HG02870 (cell line): ENCODE measurements at regions not wholly inside any gene's neighbourhood (a gene's known extent, or its start where the extent isn't known, plus 50 kb on each side); places are given as distances from the start of the nearest gene placed in this dataset.
"Not testable (repeated sequence)": the region's sequence is repeated elsewhere in the genome, so short reads cannot be mapped to it uniquely, and the experiment has no call there.

Experiments used
- ATAC-seq: cut with Tn5 transposase; IDR thresholded peaks from one replicate; pipeline ENCODE4 v1.9.1; 2021; ENCODE audit warnings: mild to moderate bottlenecking, moderate library complexity; ENCODE audit not compliant: unreplicated experiment

GRCh38 chr1:81547912-81548303 lies 252.8 kb upstream of the ADGRL2 start:
- ATAC-seq, result peak; percentile 65

- no peak for ATAC-seq
Observed at GRCh38 chr1:81547261-81547911, 253.3 kb upstream of the ADGRL2 start.

- ATAC-seq, result no peak
Observed at GRCh38 chr1:81545734-81546133, 255.0 kb upstream of the ADGRL2 start.

GRCh38 chr1:81543764-81544163 lies 257.0 kb upstream of the ADGRL2 start:
- no peak for ATAC-seq

GRCh38 chr1:81542196-81542595 lies 258.5 kb upstream of the ADGRL2 start:
- no peak for ATAC-seq

GRCh38 chr1:81540216-81540615 lies 260.5 kb upstream of the ADGRL2 start:
- ATAC-seq, result no peak

- ATAC-seq, result no peak
Observed at GRCh38 chr1:81529014-81529413, 271.7 kb upstream of the ADGRL2 start.

- ATAC-seq, result no peak
Observed at GRCh38 chr1:81525085-81525484, 275.6 kb upstream of the ADGRL2 start.

- no peak for ATAC-seq
Observed at GRCh38 chr1:81519987-81520386, 280.7 kb upstream of the ADGRL2 start.

GRCh38 chr1:81517987-81518386 lies 282.7 kb upstream of the ADGRL2 start:
- ATAC-seq, result no peak

- ATAC-seq, result no peak
Observed at GRCh38 chr1:81513796-81514354, 286.9 kb upstream of the ADGRL2 start.

- ATAC-seq, result no peak
Observed at GRCh38 chr1:81512252-81513003, 288.3 kb upstream of the ADGRL2 start.

- ATAC-seq, result no peak
Observed at GRCh38 chr1:81511281-81511680, 289.5 kb upstream of the ADGRL2 start.

GRCh38 chr1:81510701-81511100 lies 290.0 kb upstream of the ADGRL2 start:
- ATAC-seq, result no peak

- no peak for ATAC-seq
Observed at GRCh38 chr1:81509594-81509993, 291.1 kb upstream of the ADGRL2 start.

GRCh38 chr1:81506699-81507098 lies 294.0 kb upstream of the ADGRL2 start:
- no peak for ATAC-seq

- peak; percentile 94 for ATAC-seq
Observed at GRCh38 chr1:81505831-81506230, 294.9 kb upstream of the ADGRL2 start.

GRCh38 chr1:81504820-81505219 lies 295.9 kb upstream of the ADGRL2 start:
- ATAC-seq, result not testable (repeated sequence)

- not testable (repeated sequence) for ATAC-seq
Observed at GRCh38 chr1:81502705-81503104, 298.0 kb upstream of the ADGRL2 start.

- not testable (repeated sequence) for ATAC-seq
Observed at GRCh38 chr1:81501485-81501884, 299.2 kb upstream of the ADGRL2 start.

GRCh38 chr1:81499487-81499886 lies 301.2 kb upstream of the ADGRL2 start:
- no peak for ATAC-seq
